Gastrocnemius medialis (tissue), 4 donors: ENCODE measurements at regions not wholly inside any gene's neighbourhood (a gene's known extent, or its start where the extent isn't known, plus 50 kb on each side); places are given as distances from the start of the nearest gene placed in this dataset.

Experiments
- ATAC-seq, 2 donors: fragments of 150-250 bp; one replicate each; pipeline ENCODE4 v1.9.1; 2016
- DNase-seq, 2 donors: peaks; one replicate each; pipeline ENCODE4 v3.0.0-alpha.2; 2019
- H3K27ac ChIP-seq, 4 donors: fragments of 200-600 bp; sonication (generic); 1 replicate in 1 of 4; 2 replicates in 3 of 4; pipeline ENCODE4 v1.5.1; 2016 to 2018; ENCODE audit warnings: mild to moderate bottlenecking in 2 of 4, moderate library complexity in 1 of 4
- H3K27me3 ChIP-seq, 3 donors: fragments of 200-600 bp; sonication (generic) in 2 of 3; 1 replicate in 1 of 3; 2 replicates in 2 of 3; pipeline versions ENCODE4 v1.5.1 to v1.6.0; 2016 to 2019; ENCODE audit warnings: mild to moderate bottlenecking in 1 of 3, moderate library complexity in 1 of 3
- H3K36me3 ChIP-seq, 2 donors: fragments of 200-600 bp; sonication (generic) in 1 of 2; one replicate each; pipeline ENCODE4 v1.5.1; 2017 to 2018
- H3K4me1 ChIP-seq, 2 donors: fragments of 200-600 bp; sonication (generic) in 1 of 2; one replicate each; pipeline ENCODE4 v1.5.1; 2016 to 2017; ENCODE audit warnings: mild to moderate bottlenecking in 2 of 2
- H3K4me3 ChIP-seq, 4 donors: fragments of 200-600 bp; sonication (generic) in 3 of 4; 1 replicate in 1 of 4; 2 replicates in 3 of 4; pipeline ENCODE4 v1.5.1; 2016 to 2019; ENCODE audit warnings: mild to moderate bottlenecking in 2 of 4
- H3K9me3 ChIP-seq, 3 donors: fragments of 200-600 bp; sonication (generic) in 2 of 3; 1 replicate in 1 of 3; 2 replicates in 2 of 3; pipeline ENCODE4 v1.5.1; 2016 to 2019
- CTCF ChIP-seq, 5 experiments: fragments of 450-650 bp in 3 of 5; fragments of 200-600 bp in 2 of 5; sonication (generic) in 2 of 5; IDR thresholded peaks in 4 of 5; conservative IDR thresholded peaks in 1 of 5; 1 replicate in 4 of 5; 2 replicates in 1 of 5; pipeline ENCODE4 v1.5.1; 2016 to 2019; ENCODE audit warnings: antibody characterized with exemption in 5 of 5, mild to moderate bottlenecking in 3 of 5, moderate library complexity in 3 of 5
- POLR2A ChIP-seq, 2 donors: fragments of 450-650 bp; IDR thresholded peaks; one replicate each; pipeline ENCODE4 v1.6.1; 2017; ENCODE audit warnings: antibody characterized with exemption in 2 of 2, mild to moderate bottlenecking in 2 of 2, moderate library complexity in 2 of 2
- in situ Hi-C, 4 donors: fragments of 200-750 bp; cut with MboI; loops; one replicate each; pipeline versions ENCODE4 v1.15.0 to v1.8.0; 2017; ENCODE audit warnings: low sequenced_read_pairs in 4 of 4
- intact Hi-C: fragments of 100-400 bp; cut with DNase I; formaldehyde crosslinking; loops from one replicate; pipeline ENCODE4 v1.15.1; 2023; ENCODE audit warnings: low total_unique reads

- DNase-seq (peak; percentile 13 to 28), ATAC-seq (peak; percentile 97 to 98)
- Histone ChIP-seq H3K4me3 (no peak overlapping the region), H3K4me1 (peaks cover 5 to 8% of the 10 kb centered on the region in 2 donors), H3K9me3 (no peaks in the 10 kb centered on the region), H3K36me3 (no peaks in the 10 kb centered on the region), H3K27me3 (no peaks in the 10 kb centered on the region), H3K27ac (peak overlapping the region in 3 of 4 donors; percentile 4 to 54 (median 52))
- TF ChIP-seq CTCF (IDR thresholded peaks at IDR 0.05 in 4 of 5, conservative IDR thresholded peaks at IDR 0.05 in 1 of 5) (no peak), POLR2A (IDR thresholded peaks at IDR 0.05) (no peak)
- intact Hi-C loops = no loop called here
- in situ Hi-C loops = no loop called here
Observed at GRCh38 chr7:114819616-114820362, 102.1 kb upstream of the MDFIC start.

GRCh38 chr7:114821030-114821900 lies 100.6 kb upstream of the MDFIC start:
- no peaks in the 10 kb centered on the region for H3K36me3 ChIP-seq
- no peaks in the 10 kb centered on the region for H3K9me3 ChIP-seq
- no peak overlapping the region for H3K4me3 ChIP-seq
- no peak for DNase-seq
- H3K4me1 ChIP-seq = peaks cover 5 to 8% of the 10 kb centered on the region in 2 donors
- no peak overlapping the region for H3K27ac ChIP-seq
- ATAC-seq = no peak
- intact Hi-C loops = no loop called here
- no peaks in the 10 kb centered on the region for H3K27me3 ChIP-seq
- in situ Hi-C loops = no loop called here
- TF ChIP-seq POLR2A (IDR thresholded peaks at IDR 0.05) (no peak), CTCF (IDR thresholded peaks at IDR 0.05 in 4 of 5, conservative IDR thresholded peaks at IDR 0.05 in 1 of 5) (no peak)

GRCh38 chr7:114822131-114822530 lies 99.8 kb upstream of the MDFIC start:
- no peak for TF ChIP-seq POLR2A (IDR thresholded peaks at IDR 0.05)
- TF ChIP-seq CTCF (IDR thresholded peaks at IDR 0.05 in 4 of 5, conservative IDR thresholded peaks at IDR 0.05 in 1 of 5) = no peak
- no peak overlapping the region for H3K27ac ChIP-seq
- DNase-seq = no peak

GRCh38 chr7:114822844-114823243 lies 99.0 kb upstream of the MDFIC start:
- in situ Hi-C loops = no loop called here
- DNase-seq (no peak), ATAC-seq (no peak)
- Histone ChIP-seq H3K4me1 (peaks cover 5 to 8% of the 10 kb centered on the region in 2 donors), H3K4me3 (no peak overlapping the region), H3K36me3 (no peaks in the 10 kb centered on the region), H3K27me3 (no peaks in the 10 kb centered on the region), H3K27ac (no peak overlapping the region), H3K9me3 (peaks cover 0 to 7% (median 0%) of the 10 kb centered on the region in 3 donors)
- intact Hi-C loops = no loop called here
- TF ChIP-seq POLR2A (IDR thresholded peaks at IDR 0.05) = no peak

More at GRCh38 chr7:114822131-114822530, 99.8 kb upstream of the MDFIC start:
- Histone ChIP-seq H3K9me3 (no peaks in the 10 kb centered on the region), H3K4me1 (peaks cover 5 to 8% of the 10 kb centered on the region in 2 donors), H3K36me3 (no peaks in the 10 kb centered on the region), H3K4me3 (no peak overlapping the region), H3K27me3 (no peaks in the 10 kb centered on the region)
- intact Hi-C loops = no loop called here
- ATAC-seq = no peak
- in situ Hi-C loops = no loop called here

GRCh38 chr7:114823290-114823689 lies 98.6 kb upstream of the MDFIC start:
- in situ Hi-C loops (no loop called here), intact Hi-C loops (no loop called here)
- H3K9me3 ChIP-seq = peaks cover 0 to 7% (median 0%) of the 10 kb centered on the region in 3 donors
- H3K4me1 ChIP-seq = peaks cover 5 to 8% of the 10 kb centered on the region in 2 donors
- H3K36me3 ChIP-seq = no peaks in the 10 kb centered on the region
- TF ChIP-seq CTCF (IDR thresholded peaks at IDR 0.05 in 4 of 5, conservative IDR thresholded peaks at IDR 0.05 in 1 of 5) = no peak
- no peak for TF ChIP-seq POLR2A (IDR thresholded peaks at IDR 0.05)
- H3K4me3 ChIP-seq = no peak overlapping the region
- no peak overlapping the region for H3K27ac ChIP-seq
- peak in 1 of 2 donors; percentile 18 for DNase-seq
- ATAC-seq = no peak
- H3K27me3 ChIP-seq = no peaks in the 10 kb centered on the region
